ENCODE measurements at regions not wholly inside any gene's neighbourhood (a gene's known extent, or its start where the extent isn't known, plus 50 kb on each side); places are given as distances from the start of the nearest gene placed in this dataset.

DNA sequence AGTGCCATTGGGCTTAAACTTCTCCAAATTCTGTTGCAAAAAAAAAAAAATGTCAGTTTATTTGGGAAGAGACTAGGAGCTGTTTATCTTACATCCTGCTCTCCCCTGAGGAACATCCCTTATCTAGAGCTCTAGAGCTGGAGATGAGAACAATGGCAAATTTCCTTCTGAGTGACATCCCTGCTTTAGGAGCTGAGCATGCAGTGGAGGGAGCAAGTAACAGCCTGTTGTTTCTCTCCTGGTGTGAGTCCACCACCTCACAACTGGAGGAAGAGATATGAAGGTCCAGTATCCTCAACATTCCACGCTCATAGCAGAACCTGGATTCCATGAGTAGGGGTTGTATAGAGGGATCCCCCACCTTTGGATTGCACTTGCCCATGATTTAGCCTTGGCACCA is 676.4 kb downstream of the PCDH18 start:
- ATAC-seq = no peak
- Histone ChIP-seq H3K9ac (ENCODE audit: low read length) (no peak overlapping the region), H3K4me2 (ENCODE audit: low read length) (no peak overlapping the region), H3K4me1 (ENCODE audit: control insufficient read depth in 1 of 2, insufficient read depth in 2 of 2, low read length in 2 of 2) (no peaks in the 10 kb centered on the region), H3K9me3 (ENCODE audit: control insufficient read depth in 1 of 2, insufficient read depth in 1 of 2, low read depth in 1 of 2, low read length in 2 of 2) (no peaks in the 10 kb centered on the region), H3K9me2 (ENCODE audit: insufficient read depth) (no peaks in the 10 kb centered on the region), H2AFZ (ENCODE audit: low read depth, low read length, poor library complexity, severe bottlenecking) (no peak overlapping the region), H3K36me3 (ENCODE audit: control insufficient read depth in 1 of 2, insufficient read depth in 2 of 2, low read length in 2 of 2) (no peaks in the 10 kb centered on the region), H3K4me3 (replicated peaks in 1 of 2; ENCODE audit: low read depth in 1 of 2, low read length in 2 of 2) (no peak overlapping the region), H3K27ac (ENCODE audit: low read depth, low read length) (no peak overlapping the region), H3K79me2 (ENCODE audit: insufficient read depth, low read length) (no peaks in the 10 kb centered on the region), H4K20me1 (ENCODE audit: insufficient read depth) (no peaks in the 10 kb centered on the region), H3K27me3 (ENCODE audit: insufficient read depth, low read length) (no peaks in the 10 kb centered on the region)
- no TSS peak for BruUV-seq (replicated peaks)
- RAD21 ChIA-PET (ENCODE audit: low non-redundant PET in 1 of 2, low total read pairs in 2 of 2, uncharacterized antibody in 2 of 2, unreplicated experiment in 2 of 2) = no interaction called here
- TF ChIP-seq SRF (IDR thresholded peaks at IDR 0.05; ENCODE audit: low read depth) (no peak), MAX (IDR thresholded peaks at IDR 0.05) (no peak), EZH2phosphoT487 (IDR thresholded peaks at IDR 0.05; ENCODE audit: borderline replicate concordance) (no peak), ZNF274 (IDR thresholded peaks at IDR 0.05; ENCODE audit: low read depth, low read length) (no peak)
- POLR2A ChIA-PET = no interaction called here
- DNase-seq (ENCODE audit: low read depth, low spot score) = no peak
- intact Hi-C loops (cut with micrococcal nuclease) = no loop called here
- CTCF ChIA-PET = interaction anchor here (2.6 kb wide), 1 partner anchor 9 kb away, joined by 11 read pairs; no protein-coding TSS in a partner anchor

GRCh38 chr4:136850446-136850845 is 681.8 kb downstream of the PCDH18 start:
- Histone ChIP-seq H3K9me3 (ENCODE audit: control insufficient read depth in 1 of 2, insufficient read depth in 1 of 2, low read depth in 1 of 2, low read length in 2 of 2) (no peaks in the 10 kb centered on the region), H3K9ac (ENCODE audit: low read length) (no peak overlapping the region), H3K79me2 (ENCODE audit: insufficient read depth, low read length) (no peaks in the 10 kb centered on the region), H3K4me3 (replicated peaks in 1 of 2; ENCODE audit: low read depth in 1 of 2, low read length in 2 of 2) (no peak overlapping the region), H3K9me2 (ENCODE audit: insufficient read depth) (no peaks in the 10 kb centered on the region), H4K20me1 (ENCODE audit: insufficient read depth) (no peaks in the 10 kb centered on the region), H3K27ac (ENCODE audit: low read depth, low read length) (no peak overlapping the region), H3K36me3 (ENCODE audit: control insufficient read depth in 1 of 2, insufficient read depth in 2 of 2, low read length in 2 of 2) (no peaks in the 10 kb centered on the region), H2AFZ (ENCODE audit: low read depth, low read length, poor library complexity, severe bottlenecking) (no peak overlapping the region), H3K27me3 (ENCODE audit: insufficient read depth, low read length) (no peaks in the 10 kb centered on the region), H3K4me1 (ENCODE audit: control insufficient read depth in 1 of 2, insufficient read depth in 2 of 2, low read length in 2 of 2) (no peaks in the 10 kb centered on the region), H3K4me2 (ENCODE audit: low read length) (no peak overlapping the region)
- ATAC-seq (no peak), DNase-seq (ENCODE audit: low read depth, low spot score) (no peak)
- TF ChIP-seq MAX (IDR thresholded peaks at IDR 0.05) (no peak), EGR1 (IDR thresholded peaks at IDR 0.05; ENCODE audit: low read depth) (no peak)
- ChIA-PET RAD21 (ENCODE audit: low non-redundant PET in 1 of 2, low total read pairs in 2 of 2, uncharacterized antibody in 2 of 2, unreplicated experiment in 2 of 2) (no interaction called here), CTCF (no interaction called here), POLR2A (no interaction called here)
- no TSS peak for BruUV-seq (replicated peaks)
- intact Hi-C loops (cut with micrococcal nuclease) = no loop called here

All from HCT116 (cell line).